Esophagus muscularis mucosa (tissue), 4 donors: ENCODE measurements at regions not wholly inside any gene's neighbourhood (a gene's known extent, or its start where the extent isn't known, plus 50 kb on each side); places are given as distances from the start of the nearest gene placed in this dataset.

ENCODE experiments used
- EP300 ChIP-seq: sonication (generic); formaldehyde crosslinking; IDR thresholded peaks from one replicate; pipeline ENCODE4 v1.6.1; 2017; ENCODE audit warnings: antibody characterized with exemption
- POLR2A ChIP-seq: fragments of 450-650 bp; IDR thresholded peaks from one replicate; pipeline ENCODE4 v1.6.1; 2017; ENCODE audit warnings: antibody characterized with exemption, moderate library complexity, mild to moderate bottlenecking, low read depth
- POLR2AphosphoS5 ChIP-seq, 2 donors: sonication (generic); formaldehyde crosslinking; IDR thresholded peaks; one replicate each; pipeline ENCODE4 v1.6.1; 2017; ENCODE audit warnings: antibody characterized with exemption in 2 of 2
- TF ChIP-seq, protein P1 (sequence below), 3 experiments: fragments of 200-600 bp in 2 of 3; fragments of 450-650 bp in 1 of 3; sonication (generic) in 2 of 3; IDR thresholded peaks; one replicate each; pipeline ENCODE4 v1.5.1; 2017 to 2019; ENCODE audit warnings: antibody characterized with exemption in 3 of 3, mild to moderate bottlenecking in 2 of 3, moderate library complexity in 1 of 3

DNA sequence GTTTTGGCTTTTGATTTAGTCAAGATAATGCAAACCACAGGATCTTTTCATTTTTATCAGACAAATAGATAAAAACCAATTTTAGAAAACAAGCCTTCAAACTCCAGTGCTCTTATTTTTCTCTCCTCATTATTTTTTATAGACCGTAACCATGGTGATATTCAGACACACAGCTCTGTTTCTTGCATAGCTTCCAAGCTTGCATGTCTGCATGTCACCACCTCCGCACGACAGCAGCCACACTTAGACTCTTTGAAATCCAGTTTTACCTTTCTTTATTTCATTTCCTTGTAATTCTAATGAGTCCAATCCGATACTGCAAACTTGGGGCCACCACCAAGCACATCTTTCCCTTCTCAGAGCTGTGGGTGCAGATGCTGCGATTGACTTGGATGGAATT lies 94.3 kb upstream of the GPM6A start:
- TF ChIP-seq EP300 (no peak), POLR2A (no peak), POLR2AphosphoS5 (IDR thresholded peaks at IDR 0.05) (no peak)
- TF ChIP-seq, protein P1, sequence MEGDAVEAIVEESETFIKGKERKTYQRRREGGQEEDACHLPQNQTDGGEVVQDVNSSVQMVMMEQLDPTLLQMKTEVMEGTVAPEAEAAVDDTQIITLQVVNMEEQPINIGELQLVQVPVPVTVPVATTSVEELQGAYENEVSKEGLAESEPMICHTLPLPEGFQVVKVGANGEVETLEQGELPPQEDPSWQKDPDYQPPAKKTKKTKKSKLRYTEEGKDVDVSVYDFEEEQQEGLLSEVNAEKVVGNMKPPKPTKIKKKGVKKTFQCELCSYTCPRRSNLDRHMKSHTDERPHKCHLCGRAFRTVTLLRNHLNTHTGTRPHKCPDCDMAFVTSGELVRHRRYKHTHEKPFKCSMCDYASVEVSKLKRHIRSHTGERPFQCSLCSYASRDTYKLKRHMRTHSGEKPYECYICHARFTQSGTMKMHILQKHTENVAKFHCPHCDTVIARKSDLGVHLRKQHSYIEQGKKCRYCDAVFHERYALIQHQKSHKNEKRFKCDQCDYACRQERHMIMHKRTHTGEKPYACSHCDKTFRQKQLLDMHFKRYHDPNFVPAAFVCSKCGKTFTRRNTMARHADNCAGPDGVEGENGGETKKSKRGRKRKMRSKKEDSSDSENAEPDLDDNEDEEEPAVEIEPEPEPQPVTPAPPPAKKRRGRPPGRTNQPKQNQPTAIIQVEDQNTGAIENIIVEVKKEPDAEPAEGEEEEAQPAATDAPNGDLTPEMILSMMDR (IDR thresholded peaks at IDR 0.05), result no peak
